GF-D8 (cell line): ENCODE measurements at regions not wholly inside any gene's neighbourhood (a gene's known extent, or its start where the extent isn't known, plus 50 kb on each side); places are given as distances from the start of the nearest gene placed in this dataset.
"Not testable (repeated sequence)": the region's sequence is repeated elsewhere in the genome, so short reads cannot be mapped to it uniquely, and the experiment has no call there.

Experiments used
- DNase-seq: peaks from one replicate; lab custom pipeline; 2025; lab: John Stamatoyannopoulos, UW

DNA sequence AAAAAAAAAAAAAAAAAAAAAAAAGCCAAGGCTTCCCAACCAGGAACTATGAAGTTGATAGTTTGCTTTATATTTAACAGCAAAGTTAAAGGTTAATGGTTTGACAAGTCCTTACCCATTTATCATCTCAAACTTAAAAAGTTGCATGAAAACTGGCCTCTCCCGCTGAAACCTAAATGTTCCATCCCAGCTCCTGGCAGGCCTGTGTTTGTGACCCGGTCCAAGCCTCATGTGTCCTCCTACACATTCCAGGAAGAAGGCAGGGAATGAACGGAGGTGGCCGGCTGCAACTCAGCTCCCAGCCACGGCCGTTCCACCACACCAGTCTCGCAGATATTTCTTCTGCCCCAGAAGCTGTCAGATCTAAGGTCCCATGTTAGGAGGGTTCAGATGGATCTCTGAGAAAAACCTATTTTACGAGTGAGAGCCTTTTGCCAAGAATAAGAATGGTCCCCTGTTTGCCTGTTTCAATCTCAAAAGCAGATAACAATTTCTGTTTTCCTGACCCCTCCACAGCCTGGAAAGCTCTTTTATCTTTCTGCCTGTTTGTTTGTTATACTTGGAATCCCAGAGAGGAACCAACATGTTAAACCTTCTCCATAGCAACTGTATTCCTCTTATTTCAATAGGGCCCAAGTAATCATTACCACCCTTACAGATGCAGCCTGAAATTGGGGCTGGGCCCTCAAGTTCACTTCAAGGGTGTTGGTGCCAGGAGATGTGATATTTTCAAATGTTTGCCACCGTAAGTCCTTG lies 56.5 kb downstream of the KCTD12 start:
- DNase-seq = no peak

DNA sequence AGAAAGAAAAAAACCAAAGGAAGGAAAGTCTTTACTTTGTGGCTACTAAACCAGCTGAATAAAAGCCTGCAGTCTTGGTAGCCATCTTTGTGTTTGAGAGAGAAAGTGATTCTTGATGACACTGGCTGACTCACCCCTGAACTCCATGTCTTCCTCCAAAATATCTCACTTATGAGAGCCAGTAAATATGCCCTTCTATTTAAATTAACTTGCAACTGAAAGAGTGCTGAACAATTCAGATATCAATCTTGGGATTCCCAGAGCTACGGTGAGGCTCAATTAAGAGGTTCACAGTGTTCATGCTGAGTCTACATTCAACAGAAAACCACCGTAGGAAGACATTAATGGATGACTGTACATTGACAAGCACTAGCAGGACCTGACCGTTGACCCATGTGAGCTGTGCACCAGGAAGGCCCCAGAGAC lies 57.9 kb downstream of the KCTD12 start:
- DNase-seq = no peak

DNA sequence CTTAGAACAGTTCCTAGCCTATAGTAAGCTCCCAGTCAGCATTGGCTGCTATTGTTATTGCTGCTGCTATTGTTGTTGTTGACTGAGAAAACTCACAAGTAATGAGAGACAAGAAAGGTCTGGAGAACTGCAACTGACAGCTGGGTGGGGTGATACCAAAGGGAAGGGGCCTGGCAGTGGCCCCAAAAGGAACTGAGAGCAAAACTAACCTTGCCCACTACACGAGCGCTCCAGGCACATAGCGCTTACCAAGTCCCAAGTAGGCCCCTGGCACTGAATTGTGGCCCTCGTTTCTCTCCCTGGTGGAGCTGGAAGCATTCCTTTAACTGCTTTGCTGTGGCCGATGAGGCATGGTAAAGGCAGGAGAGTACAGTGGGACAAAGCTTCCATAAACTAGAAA lies 59.7 kb downstream of the KCTD12 start:
- DNase-seq = no peak

DNA sequence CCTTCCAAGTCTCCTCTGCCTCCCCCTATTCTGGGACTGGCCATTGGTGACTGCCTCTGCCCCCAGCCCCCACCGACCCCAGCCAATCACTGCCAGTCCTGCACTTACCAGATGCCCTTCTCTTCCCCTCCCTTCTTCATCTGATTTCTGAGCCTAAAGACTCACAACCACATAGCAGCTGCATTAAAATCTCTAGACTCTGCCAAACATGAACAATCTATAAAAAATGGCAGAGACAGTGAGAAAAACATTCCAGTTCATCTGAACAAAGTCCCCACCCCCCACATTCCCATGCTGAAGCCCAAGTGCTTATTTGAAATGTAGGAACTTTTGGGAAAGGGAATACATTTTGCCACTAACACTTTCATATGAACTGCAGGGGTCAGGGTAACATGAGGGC lies 60.8 kb downstream of the KCTD12 start:
- DNase-seq = no peak

DNA sequence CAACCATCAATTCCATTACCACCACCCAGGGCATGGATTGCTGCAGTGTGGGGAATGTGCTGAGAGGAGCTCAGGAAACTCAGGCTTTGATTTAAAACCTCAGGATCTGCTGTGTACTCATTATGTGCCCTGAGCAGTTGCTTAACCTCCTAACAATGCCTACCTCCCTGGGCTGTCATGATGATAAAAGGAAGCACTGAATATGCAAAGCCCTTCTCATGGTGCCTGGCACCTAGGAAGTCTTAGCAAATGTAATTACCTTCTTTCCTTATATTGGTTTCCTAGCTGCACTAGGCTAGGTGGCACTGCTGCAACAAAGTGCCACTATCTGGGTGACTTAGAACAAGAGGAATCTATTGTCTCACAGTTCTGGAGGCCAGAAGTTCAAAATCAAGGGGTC lies 62.2 kb downstream of the KCTD12 start:
- DNase-seq = no peak

DNA sequence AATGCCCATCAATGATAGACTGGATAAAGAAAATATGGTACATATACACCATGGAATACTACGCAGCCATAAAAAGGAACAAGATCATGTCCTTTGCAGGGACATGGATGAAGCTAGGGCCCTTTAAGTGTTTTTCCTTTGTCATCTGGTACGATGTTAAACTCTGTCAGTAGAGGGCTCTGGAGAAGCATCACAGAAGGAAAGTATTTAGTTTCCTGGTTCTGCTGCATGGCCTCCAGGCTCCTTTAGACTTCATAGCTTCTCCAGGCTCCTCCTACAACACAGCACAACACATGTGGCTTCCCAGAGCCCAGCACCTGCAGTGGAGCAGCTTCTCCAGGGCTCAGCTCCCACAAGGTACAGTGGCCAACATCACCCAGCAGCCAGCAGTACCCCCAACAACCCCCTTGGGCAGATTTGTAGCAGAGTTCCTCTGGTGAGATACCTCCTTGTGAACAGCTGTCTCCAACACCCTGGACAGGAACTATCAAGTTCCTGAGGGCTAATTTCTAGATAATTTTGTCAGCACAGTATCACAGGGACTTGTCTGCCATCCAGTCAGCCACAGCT lies 63.4 kb downstream of the KCTD12 start:
- DNase-seq = no peak

DNA sequence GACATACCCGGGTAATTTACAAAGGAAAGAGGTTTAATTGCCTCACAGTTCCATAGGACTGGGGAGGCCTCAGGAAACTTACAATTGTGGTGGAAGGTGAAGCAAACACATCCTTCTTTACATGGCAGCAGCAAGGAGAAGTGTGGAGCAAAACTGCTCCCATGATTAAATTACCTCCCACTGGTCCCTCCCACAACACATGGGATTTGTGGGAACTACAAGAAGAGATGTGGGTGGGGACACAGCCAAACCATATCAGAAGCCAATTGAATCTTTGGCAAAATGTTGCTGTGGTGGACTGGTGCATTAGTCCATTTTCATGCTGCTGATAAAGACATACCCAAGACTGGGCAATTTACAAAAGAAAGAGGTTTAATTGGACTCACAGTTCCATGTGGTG lies 65.0 kb downstream of the KCTD12 start:
- DNase-seq = not testable (repeated sequence)

DNA sequence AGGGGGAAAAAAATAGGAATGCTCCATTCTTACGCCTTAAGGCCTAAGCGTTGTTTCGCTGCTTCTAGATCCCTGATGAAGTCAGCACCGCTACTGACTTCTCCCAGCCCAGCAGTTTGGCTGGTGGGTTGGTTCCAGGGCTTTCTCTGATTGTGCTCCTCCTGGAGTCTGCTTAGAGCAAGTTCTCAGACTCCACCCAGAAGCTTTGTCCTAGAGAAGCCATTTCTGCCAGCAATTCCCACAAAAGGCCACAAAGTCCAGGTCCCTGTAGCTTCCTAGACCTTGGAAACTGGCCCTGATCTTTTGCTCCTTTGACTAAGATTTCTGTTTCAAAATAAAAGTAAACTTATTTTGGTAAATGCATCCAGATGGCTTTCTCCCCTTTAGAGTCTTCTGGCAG lies 65.4 kb downstream of the KCTD12 start:
- DNase-seq = no peak

DNA sequence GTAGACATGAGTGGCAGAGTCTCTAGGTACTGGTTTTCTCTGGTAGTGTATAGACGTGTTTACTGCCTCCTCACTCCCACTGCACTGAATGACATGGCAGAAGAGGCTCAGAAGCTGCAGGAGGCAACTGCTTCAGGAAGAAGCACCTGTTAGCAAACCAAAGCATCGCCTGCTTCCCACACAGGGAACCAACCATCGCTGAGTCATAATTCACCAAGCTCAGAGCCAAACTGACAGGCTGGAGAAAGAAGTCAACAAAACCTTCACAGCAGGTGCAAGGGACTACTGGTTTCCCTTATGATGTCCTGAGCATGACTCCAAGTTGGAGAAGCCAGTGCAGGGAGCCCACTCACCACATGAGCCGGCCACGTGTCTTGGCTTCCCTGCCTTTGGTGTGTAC lies 69.8 kb downstream of the KCTD12 start:
- DNase-seq = no peak

DNA sequence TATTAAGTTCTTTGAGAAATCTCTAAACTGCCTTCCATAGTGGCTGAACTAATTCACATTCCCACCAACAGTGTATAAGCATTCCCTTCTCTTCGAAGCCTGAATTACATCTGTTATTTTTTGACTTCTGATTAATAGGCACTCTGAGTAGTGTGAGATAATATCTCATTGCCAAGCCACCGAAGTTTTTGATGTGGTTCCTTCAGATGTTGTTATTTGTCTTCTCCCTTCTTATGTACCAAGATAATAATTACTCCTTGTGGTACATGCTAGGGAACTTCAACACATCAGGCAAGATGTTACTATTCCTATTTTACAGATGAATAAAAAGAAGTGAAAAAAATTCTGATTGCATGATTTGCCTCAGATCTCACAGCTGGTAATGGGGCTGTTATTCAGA lies 70.9 kb downstream of the KCTD12 start:
- DNase-seq = no peak

DNA sequence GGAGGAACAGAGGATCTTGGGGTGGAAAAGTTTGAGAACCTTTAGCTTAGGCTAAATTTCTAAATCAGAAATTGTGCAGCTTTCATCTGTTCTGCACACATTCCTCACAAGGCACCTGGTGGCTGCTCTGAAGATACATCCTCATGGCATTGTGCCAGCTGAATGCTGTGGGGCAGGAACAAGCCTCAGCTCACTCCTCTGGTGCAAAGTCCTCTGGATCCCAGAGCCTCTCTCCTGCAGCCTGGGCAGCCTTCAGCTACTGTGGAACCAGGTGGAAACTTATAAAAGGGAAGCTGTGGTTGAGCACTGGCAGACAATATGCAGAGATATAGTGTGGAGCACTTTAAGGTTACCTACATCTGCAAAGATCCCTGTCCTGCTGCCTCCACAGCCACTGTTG lies 72.3 kb downstream of the KCTD12 start:
- DNase-seq = peak; percentile 20

DNA sequence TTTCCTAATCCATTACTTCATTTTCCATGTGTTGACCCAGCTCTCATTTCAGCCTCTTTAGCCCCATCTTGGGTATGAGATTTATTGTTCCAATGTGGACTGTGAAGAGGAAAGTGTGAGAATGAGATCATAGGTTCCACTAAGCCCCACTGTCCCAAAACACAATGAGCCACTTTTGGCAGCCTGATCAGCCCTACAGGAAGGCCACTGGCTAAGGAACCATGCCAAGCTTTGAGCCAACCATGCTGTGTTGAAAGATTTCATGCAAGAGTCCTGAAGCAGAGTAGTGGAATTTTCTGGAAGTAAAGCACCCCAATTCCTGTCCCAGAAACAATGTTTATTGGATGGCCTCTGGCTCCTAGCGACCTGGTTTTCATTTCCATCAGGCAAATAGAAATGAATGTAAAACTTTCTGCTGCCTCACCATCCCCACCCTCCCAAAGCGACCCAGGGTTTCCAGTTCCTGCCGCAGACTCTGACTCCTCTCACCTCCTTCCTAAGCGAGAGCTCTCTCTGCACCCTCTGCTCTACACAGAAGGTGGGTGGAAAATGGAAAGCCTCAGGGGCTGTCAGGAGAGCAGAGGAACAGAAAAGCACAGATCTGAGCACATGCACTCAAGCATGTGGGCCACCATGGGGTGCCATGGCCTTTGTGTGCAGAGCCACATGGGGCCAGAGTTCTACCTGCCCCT lies 73.1 kb downstream of the KCTD12 start:
- no peak for DNase-seq

DNA sequence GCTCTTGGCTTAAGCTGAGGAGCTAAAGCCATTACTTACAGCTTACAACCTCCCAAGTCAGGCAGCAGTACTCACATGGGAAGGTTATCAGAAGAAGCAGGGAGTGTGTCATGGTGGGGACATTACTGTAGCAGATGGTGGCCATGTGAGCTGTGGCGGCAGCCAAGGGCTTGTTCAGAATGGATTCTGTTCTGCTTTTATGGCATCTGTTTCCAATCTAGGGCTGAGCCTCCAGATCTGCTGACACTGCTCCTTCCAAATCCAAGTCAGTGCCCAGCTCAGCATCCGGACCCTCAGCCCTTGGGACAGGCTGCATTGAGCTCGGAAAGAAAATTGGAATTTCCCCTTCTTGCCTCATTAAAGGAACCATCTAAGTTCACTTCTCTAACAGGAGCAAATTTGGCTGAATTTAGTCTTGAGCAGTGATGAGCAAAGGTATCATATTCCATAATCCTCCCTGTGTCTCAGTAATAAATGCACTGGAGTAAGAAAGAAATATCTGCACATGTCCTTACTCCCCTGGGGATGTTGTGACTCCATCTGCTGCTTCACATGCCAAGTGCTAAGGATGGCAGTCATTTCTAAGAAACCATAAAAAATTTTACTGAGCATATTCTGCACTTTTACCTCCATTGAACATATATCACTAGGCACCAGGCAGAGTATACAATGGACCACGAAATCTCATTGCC lies 73.9 kb downstream of the KCTD12 start:
- no peak for DNase-seq

DNA sequence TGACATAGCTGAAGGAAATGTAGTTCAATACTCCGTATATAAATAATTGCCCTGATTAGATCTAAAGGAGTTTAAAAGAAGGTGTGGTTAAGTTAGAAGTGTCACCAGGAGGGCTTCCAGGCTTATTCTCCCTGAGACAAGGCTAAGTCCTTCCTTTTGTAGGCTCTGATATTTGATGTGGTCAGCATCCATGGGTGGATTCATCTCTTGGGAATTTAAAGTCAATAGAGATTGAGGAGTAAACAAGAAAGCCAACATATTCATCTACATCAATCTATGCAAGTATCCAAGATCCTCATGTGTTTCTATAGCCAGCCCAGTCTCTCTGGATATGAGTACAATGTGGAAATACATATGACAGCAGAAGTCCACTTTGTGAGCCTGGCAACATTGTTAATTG lies 76.8 kb downstream of the KCTD12 start:
- DNase-seq = no peak

DNA sequence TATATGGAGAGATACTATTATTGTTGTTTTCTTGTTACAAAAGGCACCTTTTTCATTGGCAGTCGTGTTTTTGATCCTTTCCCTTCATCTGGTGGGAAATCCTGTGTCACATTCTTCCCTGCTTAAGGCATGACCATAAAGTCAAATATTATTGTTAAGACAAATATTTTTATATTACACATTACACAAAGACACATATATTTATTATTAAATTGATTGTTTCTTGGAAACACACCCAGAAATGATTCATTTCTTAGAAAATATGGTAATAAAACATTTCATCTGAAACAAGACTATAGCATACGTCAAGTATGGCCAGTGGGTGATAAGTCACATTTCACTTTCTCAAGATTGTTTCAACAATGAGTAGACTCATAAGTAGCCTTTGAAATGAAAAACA lies 77.3 kb downstream of the KCTD12 start:
- no peak for DNase-seq

DNA sequence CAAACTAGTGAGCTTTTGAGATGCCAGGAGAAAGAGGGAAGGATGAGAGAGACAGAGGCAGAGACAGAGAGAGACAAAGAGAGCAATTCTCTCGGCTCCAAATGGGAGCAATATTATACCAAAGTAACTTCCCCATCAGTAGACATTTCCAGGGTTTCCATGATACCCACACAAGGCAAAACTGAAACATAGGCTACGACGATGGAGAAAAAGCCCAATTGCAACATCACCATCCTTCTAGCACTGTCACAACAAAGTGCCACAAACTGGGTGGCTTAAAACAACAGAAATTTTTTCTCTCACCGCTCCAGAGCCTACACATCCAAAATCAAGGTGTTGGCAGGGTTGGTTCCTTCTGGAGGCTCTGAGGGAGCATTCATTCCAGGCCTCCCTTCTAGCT lies 81.4 kb downstream of the KCTD12 start:
- DNase-seq = no peak

DNA sequence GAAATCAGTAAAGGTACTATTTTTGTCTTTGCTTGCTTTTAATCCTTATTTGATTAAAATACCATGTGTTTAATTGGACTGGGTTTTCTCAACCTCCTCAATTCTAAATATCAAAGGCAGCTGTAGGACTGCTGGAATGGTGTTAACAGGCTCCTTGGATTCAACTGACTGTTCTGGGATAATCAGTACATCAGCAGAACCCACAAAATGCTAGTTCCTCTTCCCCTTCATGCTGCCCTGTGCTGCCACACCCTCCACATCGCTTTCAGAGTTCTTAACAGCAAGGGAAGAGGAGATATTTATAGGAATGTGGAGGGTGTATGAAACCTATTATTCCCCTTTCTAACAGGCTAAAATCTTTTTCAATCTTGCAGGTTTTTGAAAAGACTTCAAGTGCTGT lies 82.4 kb downstream of the KCTD12 start:
- DNase-seq = no peak

DNA sequence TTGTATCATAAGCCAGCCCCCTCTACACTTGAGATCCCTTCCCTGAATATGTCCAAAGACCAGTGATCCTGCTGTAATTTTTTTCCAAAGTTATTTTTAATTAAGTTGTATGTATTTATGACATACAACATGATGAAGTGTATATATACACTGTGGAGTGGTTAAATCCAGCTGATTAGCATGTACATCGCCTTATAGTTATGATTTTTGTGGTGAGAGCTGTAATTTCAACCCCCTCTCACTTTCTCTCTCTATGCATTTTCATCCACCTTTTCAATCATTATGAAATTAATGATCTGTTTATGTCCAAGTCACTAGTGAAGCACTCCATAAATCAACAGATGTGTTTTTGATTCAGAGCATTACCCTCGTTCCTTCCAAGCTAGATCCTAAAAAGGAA lies 85.3 kb downstream of the KCTD12 start:
- DNase-seq = no peak

DNA sequence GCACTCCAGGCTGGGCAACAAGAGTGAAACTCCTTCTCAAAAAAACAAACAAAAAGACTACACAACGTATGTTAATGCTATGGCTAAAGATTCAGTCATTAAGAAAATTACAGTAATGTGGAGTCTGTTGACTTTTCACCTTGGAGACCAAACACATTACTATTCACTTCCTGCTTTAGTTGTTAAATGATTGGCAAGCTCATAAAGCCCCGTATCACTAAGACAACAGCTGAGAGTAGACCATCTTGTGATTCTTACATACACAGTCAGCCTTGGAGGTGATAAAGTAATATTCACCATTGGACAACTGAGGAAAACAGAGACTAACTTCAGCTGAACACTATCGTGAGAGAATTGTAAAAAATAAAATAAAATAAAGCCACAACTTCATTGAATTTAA lies 86.5 kb downstream of the KCTD12 start:
- DNase-seq = no peak

DNA sequence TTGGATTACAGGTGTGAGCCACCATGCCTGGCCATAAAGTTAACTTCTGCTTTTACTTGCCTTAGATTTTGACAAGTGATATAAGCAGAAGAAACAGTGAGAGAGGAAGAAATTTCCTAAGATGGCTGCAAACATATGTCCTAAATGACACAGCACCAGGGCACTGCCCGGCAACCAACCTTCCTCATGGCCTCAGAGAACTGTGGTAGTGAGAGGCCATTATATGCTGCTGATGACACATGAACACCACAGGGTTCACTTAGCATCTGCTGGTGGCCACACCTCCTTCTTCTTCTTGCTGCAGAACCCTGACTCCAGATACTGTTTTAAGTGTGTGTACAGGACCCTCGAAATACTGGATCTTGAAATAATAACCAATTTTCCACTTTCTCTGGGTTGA lies 88.2 kb downstream of the KCTD12 start:
- DNase-seq = no peak

DNA sequence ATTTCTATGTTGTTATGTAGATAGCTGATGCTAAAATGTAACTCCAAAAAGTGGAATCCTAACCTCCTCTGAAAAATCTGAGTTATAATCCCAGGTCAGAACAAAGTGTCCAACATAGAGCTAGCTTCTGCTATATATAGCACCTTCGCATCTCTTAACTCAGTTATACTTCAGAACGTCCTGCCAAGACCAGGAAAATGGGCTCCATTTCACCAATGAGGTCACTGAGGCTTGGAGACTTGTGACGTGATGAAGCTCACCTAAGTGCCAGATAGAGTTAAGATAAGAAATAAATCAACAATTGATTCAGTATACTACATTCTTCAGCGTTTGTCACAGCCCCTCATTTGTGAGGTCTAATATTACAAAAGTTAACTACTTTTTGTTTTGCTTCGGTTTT lies 88.8 kb downstream of the KCTD12 start:
- no peak for DNase-seq

DNA sequence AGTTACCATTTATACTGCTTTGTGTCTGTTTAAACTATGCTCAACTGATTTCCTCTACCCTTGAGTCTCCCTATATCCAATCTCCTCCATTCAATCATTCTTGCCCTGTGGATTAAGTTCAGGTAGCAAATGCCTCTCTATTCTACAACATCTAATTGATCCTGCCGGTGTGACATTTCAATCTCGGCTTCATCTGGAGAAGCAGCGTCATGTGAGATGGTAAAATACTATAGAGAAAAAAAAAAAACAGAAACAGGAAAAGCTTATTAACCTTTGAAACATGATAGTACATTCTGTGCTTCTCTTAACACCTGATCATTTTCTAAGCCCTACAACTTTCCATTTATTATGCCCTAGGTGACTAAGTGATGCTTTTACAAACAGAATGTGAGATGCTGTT lies 89.4 kb downstream of the KCTD12 start:
- DNase-seq = no peak
